ENCODE measurements at regions not wholly inside any gene's neighbourhood (a gene's known extent, or its start where the extent isn't known, plus 50 kb on each side); places are given as distances from the start of the nearest gene placed in this dataset.
"Not testable (repeated sequence)": the region's sequence is repeated elsewhere in the genome, so short reads cannot be mapped to it uniquely, and the experiment has no call there.

DNA sequence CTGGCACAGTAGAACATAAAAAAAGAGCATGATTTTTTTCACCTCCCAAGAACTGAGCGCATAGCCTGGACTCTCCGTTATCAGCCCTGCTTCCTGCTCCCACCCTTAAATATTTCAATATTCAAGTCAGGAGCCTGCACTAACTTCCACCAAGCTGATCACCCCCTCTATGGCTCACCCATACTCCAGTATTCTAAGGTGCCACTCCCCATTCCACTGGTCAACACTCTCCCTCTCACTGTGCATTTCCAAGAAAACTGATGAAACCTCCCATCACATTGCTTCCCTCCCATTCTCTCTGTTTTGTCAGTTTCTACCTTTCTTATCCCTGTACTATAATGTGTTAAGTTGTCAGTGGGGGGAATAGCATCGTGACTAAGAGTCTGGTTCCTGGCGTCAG lies 95.0 kb upstream of the C7orf33 start:
- Histone ChIP-seq H3K9me3 (ENCODE audit: insufficient read depth, low read length) (no peaks in the 10 kb centered on the region; the same call in 1 of the 2 replicates), H3K4me1 (ENCODE audit: insufficient read depth, insufficient read length) (no peaks in the 10 kb centered on the region), H3K4me3 (ENCODE audit: insufficient read length, low read depth) (no peak overlapping the region), H3K27me3 (ENCODE audit: insufficient read depth, insufficient read length) (no peaks in the 10 kb centered on the region), H3K9ac (ENCODE audit: insufficient read length, low read depth) (no peak overlapping the region), H3K36me3 (ENCODE audit: insufficient read depth, insufficient read length, low read length) (no peaks in the 10 kb centered on the region)
- no peak for TF ChIP-seq YY1 (IDR thresholded peaks at IDR 0.05; ENCODE audit: insufficient read depth, insufficient read length)
- TF ChIP-seq SUZ12 (IDR thresholded peaks at IDR 0.05; ENCODE audit: extremely low read depth, insufficient read depth, insufficient read length), result no peak
- TF ChIP-seq ZNF274 (IDR thresholded peaks at IDR 0.05; ENCODE audit: low read depth, low read length), result no peak
- DNase-seq (ENCODE audit: low read depth, low spot score), result no peak

GRCh38 chr7:148500978-148501377 lies 89.6 kb upstream of the C7orf33 start:
- no peak overlapping the region for H3K4me3 ChIP-seq (ENCODE audit: insufficient read length, low read depth)
- DNase-seq (ENCODE audit: low read depth, low spot score), result no peak
- TF ChIP-seq YY1 (IDR thresholded peaks at IDR 0.05; ENCODE audit: insufficient read depth, insufficient read length) (no peak), ZNF274 (IDR thresholded peaks at IDR 0.05; ENCODE audit: low read depth, low read length) (no peak), SUZ12 (IDR thresholded peaks at IDR 0.05; ENCODE audit: extremely low read depth, insufficient read depth, insufficient read length) (no peak)
- no peaks in the 10 kb centered on the region for H3K27me3 ChIP-seq (ENCODE audit: insufficient read depth, insufficient read length)
- no peak overlapping the region for H3K9ac ChIP-seq (ENCODE audit: insufficient read length, low read depth)
- H3K9me3 ChIP-seq (ENCODE audit: insufficient read depth, low read length), result no peaks in the 10 kb centered on the region
- no peaks in the 10 kb centered on the region for H3K4me1 ChIP-seq (ENCODE audit: insufficient read depth, insufficient read length)
- H3K36me3 ChIP-seq (ENCODE audit: insufficient read depth, insufficient read length, low read length), result no peaks in the 10 kb centered on the region

GRCh38 chr7:148503900-148504487 lies 86.6 kb upstream of the C7orf33 start:
- Histone ChIP-seq H3K36me3 (ENCODE audit: insufficient read depth, insufficient read length, low read length) (no peaks in the 10 kb centered on the region), H3K4me1 (ENCODE audit: insufficient read depth, insufficient read length) (no peaks in the 10 kb centered on the region), H3K4me3 (ENCODE audit: insufficient read length, low read depth) (no peak overlapping the region), H3K9me3 (ENCODE audit: insufficient read depth, low read length) (no peaks in the 10 kb centered on the region), H3K27me3 (ENCODE audit: insufficient read depth, insufficient read length) (no peaks in the 10 kb centered on the region), H3K9ac (ENCODE audit: insufficient read length, low read depth) (no peak overlapping the region)
- TF ChIP-seq SUZ12 (IDR thresholded peaks at IDR 0.05; ENCODE audit: extremely low read depth, insufficient read depth, insufficient read length) (no peak), ZNF274 (IDR thresholded peaks at IDR 0.05; ENCODE audit: low read depth, low read length) (no peak), YY1 (IDR thresholded peaks at IDR 0.05; ENCODE audit: insufficient read depth, insufficient read length) (no peak)
- DNase-seq (ENCODE audit: low read depth, low spot score), result peak; percentile 30

- no peaks in the 10 kb centered on the region for H3K9me3 ChIP-seq (ENCODE audit: insufficient read depth, low read length)
- H3K4me1 ChIP-seq (ENCODE audit: insufficient read depth, insufficient read length), result no peaks in the 10 kb centered on the region
- no peaks in the 10 kb centered on the region for H3K36me3 ChIP-seq (ENCODE audit: insufficient read depth, insufficient read length, low read length)
- TF ChIP-seq ZNF274 (IDR thresholded peaks at IDR 0.05; ENCODE audit: low read depth, low read length), result no peak
- TF ChIP-seq SUZ12 (IDR thresholded peaks at IDR 0.05; ENCODE audit: extremely low read depth, insufficient read depth, insufficient read length), result no peak
- no peak for TF ChIP-seq YY1 (IDR thresholded peaks at IDR 0.05; ENCODE audit: insufficient read depth, insufficient read length)
- H3K9ac ChIP-seq (ENCODE audit: insufficient read length, low read depth), result no peak overlapping the region
- no peaks in the 10 kb centered on the region for H3K27me3 ChIP-seq (ENCODE audit: insufficient read depth, insufficient read length)
- DNase-seq (ENCODE audit: low read depth, low spot score), result no peak
- H3K4me3 ChIP-seq (ENCODE audit: insufficient read length, low read depth), result no peak overlapping the region
Measured at GRCh38 chr7:148505645-148506375, 84.8 kb upstream of the C7orf33 start.

DNA sequence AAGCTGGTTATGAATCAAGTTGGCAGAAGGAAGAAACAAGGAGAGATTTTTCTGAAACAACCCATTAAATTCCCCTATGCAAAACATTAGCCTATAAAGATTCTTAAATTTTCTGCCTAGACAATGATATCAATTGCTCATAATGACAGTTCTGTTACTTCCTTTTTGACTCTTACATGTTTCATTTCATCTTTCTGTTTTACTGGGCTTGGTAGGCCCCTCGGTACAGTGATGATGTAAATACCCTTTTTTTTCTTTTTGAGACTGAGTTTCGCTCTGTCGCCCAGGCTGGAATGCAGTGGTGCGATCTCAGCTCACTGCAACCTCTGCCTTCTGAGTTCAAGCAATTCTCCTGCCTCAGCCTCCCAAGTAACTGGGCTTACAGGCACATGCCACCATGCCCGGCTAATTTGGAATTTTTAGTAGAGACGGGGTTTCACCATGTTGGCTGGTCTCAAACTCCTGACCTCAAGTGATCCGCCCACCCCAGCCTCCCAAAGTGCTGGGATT lies 83.4 kb upstream of the C7orf33 start:
- H3K4me3 ChIP-seq (ENCODE audit: insufficient read length, low read depth); H3K9ac ChIP-seq (ENCODE audit: insufficient read length, low read depth); H3K4me1 ChIP-seq (ENCODE audit: insufficient read depth, insufficient read length); H3K9me3 ChIP-seq (ENCODE audit: insufficient read depth, low read length); H3K27me3 ChIP-seq (ENCODE audit: insufficient read depth, insufficient read length); H3K36me3 ChIP-seq (ENCODE audit: insufficient read depth, insufficient read length, low read length); DNase-seq (ENCODE audit: low read depth, low spot score): not testable (repeated sequence)

DNA sequence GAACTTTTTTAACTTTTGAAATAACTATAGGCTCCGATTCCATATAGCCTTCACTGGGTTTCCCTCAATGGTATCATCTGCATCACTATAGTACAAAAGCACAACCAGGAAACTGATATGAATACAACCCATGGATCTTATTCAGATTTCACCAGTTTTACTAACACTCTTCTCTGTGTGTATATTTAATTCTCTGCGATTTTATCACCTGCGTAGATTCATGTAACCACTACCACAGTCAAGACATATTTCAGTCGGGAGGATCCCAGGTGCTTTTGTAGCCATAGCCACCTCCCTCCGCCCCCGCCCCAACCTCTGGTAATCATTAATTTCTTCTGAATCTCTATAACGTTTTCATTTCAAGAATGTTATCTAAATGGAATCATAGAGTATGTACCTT lies 82.8 kb upstream of the C7orf33 start:
- Histone ChIP-seq H3K4me3 (ENCODE audit: insufficient read length, low read depth) (no peak overlapping the region), H3K4me1 (ENCODE audit: insufficient read depth, insufficient read length) (no peaks in the 10 kb centered on the region), H3K36me3 (ENCODE audit: insufficient read depth, insufficient read length, low read length) (no peaks in the 10 kb centered on the region), H3K9ac (ENCODE audit: insufficient read length, low read depth) (no peak overlapping the region), H3K9me3 (ENCODE audit: insufficient read depth, low read length) (peaks cover 2% of the 10 kb centered on the region; the same call in 1 of the 2 replicates), H3K27me3 (ENCODE audit: insufficient read depth, insufficient read length) (no peaks in the 10 kb centered on the region)
- DNase-seq (ENCODE audit: low read depth, low spot score), result no peak
- TF ChIP-seq ZNF274 (IDR thresholded peaks at IDR 0.05; ENCODE audit: low read depth, low read length), result no peak
- TF ChIP-seq SUZ12 (IDR thresholded peaks at IDR 0.05; ENCODE audit: extremely low read depth, insufficient read depth, insufficient read length), result no peak
- no peak for TF ChIP-seq YY1 (IDR thresholded peaks at IDR 0.05; ENCODE audit: insufficient read depth, insufficient read length)

GRCh38 chr7:148514236-148514635 lies 76.3 kb upstream of the C7orf33 start:
- Histone ChIP-seq H3K9me3 (ENCODE audit: insufficient read depth, low read length) (peaks cover 4% of the 10 kb centered on the region; the same call in 1 of the 2 replicates), H3K27me3 (ENCODE audit: insufficient read depth, insufficient read length) (no peaks in the 10 kb centered on the region), H3K4me1 (ENCODE audit: insufficient read depth, insufficient read length) (no peaks in the 10 kb centered on the region), H3K36me3 (ENCODE audit: insufficient read depth, insufficient read length, low read length) (no peaks in the 10 kb centered on the region), H3K9ac (ENCODE audit: insufficient read length, low read depth) (no peak overlapping the region), H3K4me3 (ENCODE audit: insufficient read length, low read depth) (no peak overlapping the region)
- TF ChIP-seq SUZ12 (IDR thresholded peaks at IDR 0.05; ENCODE audit: extremely low read depth, insufficient read depth, insufficient read length), result no peak
- TF ChIP-seq ZNF274 (IDR thresholded peaks at IDR 0.05; ENCODE audit: low read depth, low read length), result no peak
- no peak for TF ChIP-seq YY1 (IDR thresholded peaks at IDR 0.05; ENCODE audit: insufficient read depth, insufficient read length)
- no peak for DNase-seq (ENCODE audit: low read depth, low spot score)
